Mammary epithelial cell (primary cell): ENCODE measurements at regions not wholly inside any gene's neighbourhood (a gene's known extent, or its start where the extent isn't known, plus 50 kb on each side); places are given as distances from the start of the nearest gene placed in this dataset.

ENCODE experiments used
- CTCF ChIP-seq, 2 donors: IDR thresholded peaks in 1 of 2; conservative IDR thresholded peaks in 1 of 2; 2 replicates each; pipeline ENCODE4 v1.5.1; 2011 to 2012; ENCODE audit warnings: inconsistent platforms in 2 of 2, low read length in 2 of 2, mild to moderate bottlenecking in 2 of 2, control low read depth in 1 of 2, low read depth in 1 of 2; ENCODE audit not compliant: insufficient read depth in 1 of 2; ENCODE audit errors: extremely low read depth in 1 of 2
- EZH2 ChIP-seq: IDR thresholded peaks from 2 replicates; pipeline ENCODE4 v1.6.1; 2012; ENCODE audit warnings: low read length, inconsistent platforms, borderline replicate concordance

- TF ChIP-seq EZH2 (no peak), CTCF (conservative IDR thresholded peaks at IDR 0.05 in 1 of 2, IDR thresholded peaks at IDR 0.05 in 1 of 2; ENCODE audit: extremely low read depth in 1 of 2, insufficient read depth in 1 of 2, low read depth in 1 of 2, low read length in 2 of 2) (no peak)
Measured at GRCh38 chr1:70812442-70813109, 235.0 kb downstream of the PTGER3 start.
